ENCODE measurements at regions not wholly inside any gene's neighbourhood (a gene's known extent, or its start where the extent isn't known, plus 50 kb on each side); places are given as distances from the start of the nearest gene placed in this dataset.

DNA sequence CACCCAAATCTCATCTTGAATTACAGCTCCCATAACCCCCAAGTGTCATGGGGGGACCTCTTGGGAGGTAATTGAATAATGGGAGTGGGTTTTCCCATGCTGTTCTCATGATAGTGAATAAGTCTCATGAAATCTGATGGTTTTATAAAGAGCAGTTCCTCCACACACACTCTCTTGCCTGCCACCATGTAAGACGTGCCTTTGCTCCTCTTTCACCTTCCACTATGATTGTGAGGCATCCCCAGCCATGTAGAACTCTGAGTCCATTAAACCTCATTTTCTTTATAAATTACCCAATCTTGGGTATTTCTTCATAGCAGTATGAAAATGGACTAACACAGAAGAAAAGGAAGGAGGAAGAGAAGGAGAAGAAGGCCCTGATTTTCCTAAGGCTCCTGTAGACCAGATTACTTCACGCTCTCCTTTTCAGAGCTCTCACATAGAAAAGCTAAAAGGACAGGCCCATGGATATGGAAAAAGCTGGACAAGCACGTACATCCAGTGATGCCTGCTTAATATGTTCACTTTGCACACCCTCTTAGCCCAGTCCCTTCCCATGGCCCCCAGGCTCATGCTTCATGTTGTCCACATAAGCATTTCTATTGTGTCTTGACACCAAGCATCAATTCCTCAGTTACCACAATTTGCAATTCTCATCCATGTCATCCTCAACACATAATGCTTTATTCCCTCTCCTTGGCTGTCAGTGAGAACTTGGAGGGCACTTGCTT lies 354.8 kb downstream of the CD83 start:
- no peak overlapping the region for H3K27ac ChIP-seq
- H3K9me3 ChIP-seq: no peaks in the 10 kb centered on the region
- WGBS, 2 donors: 83 to 93% methylated on average over 3 of the region's 3 CpGs
- no peaks in the 10 kb centered on the region for H3K27me3 ChIP-seq
- ATAC-seq (ENCODE audit: low FRiP score in 2 of 2): no peak
- TF ChIP-seq POLR2AphosphoS5 (IDR thresholded peaks at IDR 0.05): no peak
- TF ChIP-seq, protein P1, sequence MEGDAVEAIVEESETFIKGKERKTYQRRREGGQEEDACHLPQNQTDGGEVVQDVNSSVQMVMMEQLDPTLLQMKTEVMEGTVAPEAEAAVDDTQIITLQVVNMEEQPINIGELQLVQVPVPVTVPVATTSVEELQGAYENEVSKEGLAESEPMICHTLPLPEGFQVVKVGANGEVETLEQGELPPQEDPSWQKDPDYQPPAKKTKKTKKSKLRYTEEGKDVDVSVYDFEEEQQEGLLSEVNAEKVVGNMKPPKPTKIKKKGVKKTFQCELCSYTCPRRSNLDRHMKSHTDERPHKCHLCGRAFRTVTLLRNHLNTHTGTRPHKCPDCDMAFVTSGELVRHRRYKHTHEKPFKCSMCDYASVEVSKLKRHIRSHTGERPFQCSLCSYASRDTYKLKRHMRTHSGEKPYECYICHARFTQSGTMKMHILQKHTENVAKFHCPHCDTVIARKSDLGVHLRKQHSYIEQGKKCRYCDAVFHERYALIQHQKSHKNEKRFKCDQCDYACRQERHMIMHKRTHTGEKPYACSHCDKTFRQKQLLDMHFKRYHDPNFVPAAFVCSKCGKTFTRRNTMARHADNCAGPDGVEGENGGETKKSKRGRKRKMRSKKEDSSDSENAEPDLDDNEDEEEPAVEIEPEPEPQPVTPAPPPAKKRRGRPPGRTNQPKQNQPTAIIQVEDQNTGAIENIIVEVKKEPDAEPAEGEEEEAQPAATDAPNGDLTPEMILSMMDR (IDR thresholded peaks at IDR 0.05): no peak
- no peak for TF ChIP-seq POLR2A (IDR thresholded peaks at IDR 0.05)
- TF ChIP-seq EP300 (IDR thresholded peaks at IDR 0.05): no peak
- no peak overlapping the region for H3K4me3 ChIP-seq
- peaks cover 2 to 11% (median 9%) of the 10 kb centered on the region in 4 donors for H3K4me1 ChIP-seq
- no peak for DNase-seq
- H3K36me3 ChIP-seq: no peaks in the 10 kb centered on the region

DNA sequence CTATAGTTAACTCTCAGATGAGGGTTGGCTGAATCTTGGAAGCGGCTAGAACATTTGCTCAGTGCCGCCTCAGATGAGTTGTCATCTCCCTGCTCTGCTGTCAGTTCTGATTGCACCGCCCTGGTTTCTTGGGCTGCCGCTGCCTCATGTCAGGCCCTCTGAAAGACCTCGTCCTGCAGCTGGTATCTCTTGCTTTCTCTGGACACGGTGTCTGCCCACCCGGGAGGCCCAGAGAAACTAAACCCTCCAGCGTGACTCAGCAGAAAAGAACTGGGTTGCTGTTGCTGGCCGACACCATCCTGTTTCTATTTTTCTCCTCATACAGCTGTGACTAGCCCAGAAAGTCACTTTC lies 355.4 kb downstream of the CD83 start:
- no peak for ATAC-seq (ENCODE audit: low FRiP score in 2 of 2)
- TF ChIP-seq POLR2AphosphoS5 (IDR thresholded peaks at IDR 0.05): peak in 1 of 2 donors; percentile 32
- TF ChIP-seq EP300 (IDR thresholded peaks at IDR 0.05): no peak
- WGBS, 2 donors: 65 to 70% methylated on average over 9 of the region's 9 CpGs

DNA sequence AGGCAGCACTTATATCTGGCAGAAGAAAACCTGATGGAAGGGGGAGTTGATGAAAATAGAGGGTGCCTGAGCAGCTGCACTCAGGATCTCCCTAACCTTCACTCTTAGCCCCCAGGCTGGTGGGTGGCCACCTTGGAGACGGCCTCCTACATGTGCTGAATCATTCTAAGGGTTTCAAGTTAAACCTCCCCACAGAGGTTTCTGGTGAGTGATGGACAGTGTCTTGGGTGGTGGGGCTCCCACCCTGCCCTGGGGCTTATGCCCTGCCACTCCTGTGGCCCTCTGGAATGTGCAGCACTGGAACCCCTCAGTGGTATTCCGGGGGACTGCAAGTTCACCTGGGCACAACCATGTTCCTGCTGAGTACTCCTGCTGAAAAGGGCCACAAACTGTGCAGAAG lies 357.2 kb downstream of the CD83 start:
- TF ChIP-seq POLR2AphosphoS5 (IDR thresholded peaks at IDR 0.05): no peak
- no peak for TF ChIP-seq EP300 (IDR thresholded peaks at IDR 0.05)
- no peak for TF ChIP-seq POLR2A (IDR thresholded peaks at IDR 0.05)
- TF ChIP-seq, protein P1 (IDR thresholded peaks at IDR 0.05): no peak
- H3K4me3 ChIP-seq: no peak overlapping the region
- H3K27me3 ChIP-seq: no peaks in the 10 kb centered on the region
- WGBS, 2 donors: 91 to 93% methylated on average over 2 of the region's 2 CpGs
- no peaks in the 10 kb centered on the region for H3K9me3 ChIP-seq
- no peaks in the 10 kb centered on the region for H3K36me3 ChIP-seq
- ATAC-seq (ENCODE audit: low FRiP score in 2 of 2) (no peak), DNase-seq (no peak)
- H3K27ac ChIP-seq: no peak overlapping the region
- peaks cover 11 to 22% (median 20%) of the 10 kb centered on the region in 4 donors for H3K4me1 ChIP-seq

More for the DNA sequence above, 355.4 kb downstream of the CD83 start:
- Histone ChIP-seq H3K9me3 (no peaks in the 10 kb centered on the region), H3K4me1 (peaks cover 7 to 15% (median 13%) of the 10 kb centered on the region in 4 donors), H3K36me3 (no peaks in the 10 kb centered on the region), H3K27me3 (no peaks in the 10 kb centered on the region), H3K4me3 (no peak overlapping the region), H3K27ac (no peak overlapping the region)
- no peak for DNase-seq

DNA sequence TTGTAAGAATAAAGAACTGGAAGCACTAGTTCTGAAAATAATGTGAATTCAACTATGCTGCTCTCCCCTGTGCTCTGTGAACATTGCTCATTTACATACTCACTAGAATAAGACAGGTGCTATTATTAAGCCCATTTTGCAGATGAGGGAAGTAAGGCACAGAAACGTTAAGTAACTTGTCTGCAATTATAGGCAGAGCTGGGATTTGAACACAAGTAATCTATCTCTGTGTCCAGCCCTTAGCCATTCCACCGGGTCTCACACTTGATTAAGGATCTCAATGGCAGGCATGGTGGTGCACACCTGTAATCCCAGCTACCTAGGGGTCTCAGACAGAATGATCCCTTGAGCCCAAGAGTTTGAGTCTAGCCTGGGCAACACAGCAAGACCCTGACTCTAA lies 357.7 kb downstream of the CD83 start:
- no peaks in the 10 kb centered on the region for H3K36me3 ChIP-seq
- no peak overlapping the region for H3K27ac ChIP-seq
- no peaks in the 10 kb centered on the region for H3K9me3 ChIP-seq
- peaks cover 11 to 23% (median 20%) of the 10 kb centered on the region in 4 donors for H3K4me1 ChIP-seq
- DNase-seq: no peak
- TF ChIP-seq POLR2AphosphoS5 (IDR thresholded peaks at IDR 0.05) (no peak), POLR2A (IDR thresholded peaks at IDR 0.05) (no peak), EP300 (IDR thresholded peaks at IDR 0.05) (no peak)
- TF ChIP-seq, protein P1 (IDR thresholded peaks at IDR 0.05): no peak
- ATAC-seq (ENCODE audit: low FRiP score in 2 of 2): no peak
- no peak overlapping the region for H3K4me3 ChIP-seq
- WGBS, 2 donors: 47 to 91% methylated on average over 2 of the region's 2 CpGs
- H3K27me3 ChIP-seq: no peaks in the 10 kb centered on the region

DNA sequence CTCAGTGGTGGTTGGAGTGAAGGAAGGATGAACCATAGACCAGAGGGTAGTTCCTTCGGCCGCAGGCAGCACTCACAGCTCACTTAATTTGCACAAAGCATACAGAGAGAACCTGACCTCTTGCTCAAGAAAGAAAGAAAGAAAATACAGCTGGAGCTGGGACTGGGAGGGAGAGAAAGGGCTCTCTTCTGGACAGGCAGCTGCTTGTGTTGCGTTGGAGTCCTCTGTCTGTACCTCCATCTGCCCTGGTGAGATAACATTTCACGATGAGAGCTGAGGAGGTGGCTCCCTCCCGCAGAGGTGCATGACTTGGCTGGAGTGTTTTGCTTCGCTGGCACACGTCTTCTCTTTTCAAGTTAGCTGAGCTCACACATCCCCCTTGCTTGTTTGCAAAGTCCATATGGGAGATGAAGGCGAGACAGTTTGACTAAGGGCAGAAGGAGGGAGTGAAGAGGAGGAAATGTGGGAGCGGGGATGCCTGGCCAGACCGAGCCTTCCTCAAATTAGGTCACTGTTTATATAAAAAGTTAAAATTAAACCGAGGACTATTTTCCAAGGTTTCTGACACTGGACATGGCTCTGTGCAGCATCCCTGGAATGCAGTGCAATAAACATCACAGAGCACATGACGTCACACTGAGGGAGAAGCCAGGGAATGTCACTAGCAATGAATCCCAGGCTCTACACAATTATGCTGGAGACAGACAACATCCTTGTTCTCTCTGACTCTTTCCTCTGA lies 359.4 kb downstream of the CD83 start:
- DNase-seq: no peak

More for the DNA sequence above, 359.4 kb downstream of the CD83 start:
- Histone ChIP-seq H3K27me3 (no peaks in the 10 kb centered on the region), H3K4me1 (peaks cover 11 to 23% (median 20%) of the 10 kb centered on the region in 4 donors), H3K4me3 (no peak overlapping the region), H3K9me3 (no peaks in the 10 kb centered on the region), H3K27ac (peak overlapping the region; percentile 47 to 69 (median 64)), H3K36me3 (no peaks in the 10 kb centered on the region)
- peak; percentile 79 to 91 for ATAC-seq (ENCODE audit: low FRiP score in 2 of 2)
- TF ChIP-seq POLR2AphosphoS5 (IDR thresholded peaks at IDR 0.05): peak; percentile 19
- TF ChIP-seq POLR2A (IDR thresholded peaks at IDR 0.05): no peak
- no peak for TF ChIP-seq EP300 (IDR thresholded peaks at IDR 0.05)
- WGBS, 2 donors: 14 to 19% methylated on average over 11 to 12 of the region's 12 CpGs

All from upper lobe of left lung (tissue), 6 donors.